HEK293 (cell line): ENCODE measurements at regions not wholly inside any gene's neighbourhood (a gene's known extent, or its start where the extent isn't known, plus 50 kb on each side); places are given as distances from the start of the nearest gene placed in this dataset.

ENCODE experiments used
- KLF8 ChIP-seq: fragments of 450-650 bp; formaldehyde crosslinking; IDR thresholded peaks from 2 replicates; pipeline ENCODE4 v1.5.1; 2016; ENCODE audit warnings: missing biosample characterization, missing genetic modification characterization
- SP2 ChIP-seq: fragments of 450-650 bp; formaldehyde crosslinking; IDR thresholded peaks from 2 replicates; pipeline ENCODE4 v1.5.1; 2016; ENCODE audit warnings: missing biosample characterization, missing genetic modification characterization
- YY2 ChIP-seq: fragments of 450-650 bp; formaldehyde crosslinking; IDR thresholded peaks from 2 replicates; pipeline ENCODE4 v1.5.1; 2016; ENCODE audit warnings: missing biosample characterization, missing genetic modification characterization
- ZBTB20 ChIP-seq: fragments of 450-650 bp; formaldehyde crosslinking; IDR thresholded peaks from 2 replicates; pipeline ENCODE4 v1.5.1; 2016; ENCODE audit warnings: missing biosample characterization, missing genetic modification characterization
- ZNF24 ChIP-seq: fragments of 450-650 bp; formaldehyde crosslinking; IDR thresholded peaks from 2 replicates; pipeline ENCODE4 v1.5.1; 2016; ENCODE audit warnings: missing biosample characterization, missing genetic modification characterization
- ZNF302 ChIP-seq: fragments of 450-650 bp; formaldehyde crosslinking; IDR thresholded peaks from 2 replicates; pipeline ENCODE4 v1.5.1; 2016; ENCODE audit warnings: missing biosample characterization, missing genetic modification characterization, low read depth
- ZNF707 ChIP-seq: fragments of 450-650 bp; formaldehyde crosslinking; IDR thresholded peaks from 2 replicates; pipeline ENCODE4 v1.5.1; 2016; ENCODE audit warnings: missing biosample characterization, missing genetic modification characterization
- ZSCAN23 ChIP-seq: fragments of 450-650 bp; formaldehyde crosslinking; IDR thresholded peaks from 2 replicates; pipeline ENCODE4 v1.5.1; 2016; ENCODE audit warnings: missing biosample characterization, missing genetic modification characterization
- TF ChIP-seq, protein P1 (sequence below): fragments of 450-650 bp; formaldehyde crosslinking; IDR thresholded peaks from 2 replicates; pipeline ENCODE4 v1.5.1; 2016; ENCODE audit warnings: missing biosample characterization, missing genetic modification characterization
- TF ChIP-seq, protein P2 (sequence below): fragments of 450-650 bp; formaldehyde crosslinking; IDR thresholded peaks from 2 replicates; pipeline ENCODE4 v1.5.1; 2016; ENCODE audit warnings: missing biosample characterization, missing genetic modification characterization
- TF ChIP-seq, protein P3 (sequence below): fragments of 450-650 bp; formaldehyde crosslinking; IDR thresholded peaks from 2 replicates; pipeline ENCODE4 v1.5.1; 2016; ENCODE audit warnings: missing biosample characterization, missing genetic modification characterization
- TF ChIP-seq, protein P4 (sequence below): fragments of 450-650 bp; formaldehyde crosslinking; IDR thresholded peaks from 2 replicates; pipeline ENCODE4 v1.5.1; 2016; ENCODE audit warnings: missing biosample characterization, missing genetic modification characterization

DNA sequence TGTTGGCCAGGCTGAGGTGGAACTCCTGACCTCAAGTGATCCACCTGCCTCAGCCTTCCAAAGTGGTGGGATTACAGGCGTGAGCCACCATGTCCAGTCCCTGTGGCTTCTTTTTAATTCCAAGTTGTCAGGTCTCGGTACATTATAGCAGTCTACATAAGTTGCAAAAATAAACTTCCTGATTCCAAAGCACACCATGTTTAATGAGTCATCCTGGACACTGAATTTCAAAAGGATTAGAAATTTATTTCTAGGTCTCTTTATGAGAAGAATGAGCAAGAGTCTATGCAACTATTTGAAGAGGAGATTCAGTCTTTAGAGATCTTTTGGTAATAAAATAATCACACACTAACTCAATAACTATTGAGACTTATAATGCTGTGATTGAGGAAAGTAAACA, 63.9 kb upstream of the MCHR2 start:
- TF ChIP-seq ZNF302 (no peak), ZBTB20 (tag by site-specific recombination) (no peak), ZNF24 (tag by site-specific recombination) (no peak), SP2 (tag by site-specific recombination) (no peak), ZNF707 (tag by site-specific recombination) (no peak), YY2 (tag by site-specific recombination) (no peak), ZSCAN23 (tag by site-specific recombination) (no peak), KLF8 (no peak)
- TF ChIP-seq, protein P1, sequence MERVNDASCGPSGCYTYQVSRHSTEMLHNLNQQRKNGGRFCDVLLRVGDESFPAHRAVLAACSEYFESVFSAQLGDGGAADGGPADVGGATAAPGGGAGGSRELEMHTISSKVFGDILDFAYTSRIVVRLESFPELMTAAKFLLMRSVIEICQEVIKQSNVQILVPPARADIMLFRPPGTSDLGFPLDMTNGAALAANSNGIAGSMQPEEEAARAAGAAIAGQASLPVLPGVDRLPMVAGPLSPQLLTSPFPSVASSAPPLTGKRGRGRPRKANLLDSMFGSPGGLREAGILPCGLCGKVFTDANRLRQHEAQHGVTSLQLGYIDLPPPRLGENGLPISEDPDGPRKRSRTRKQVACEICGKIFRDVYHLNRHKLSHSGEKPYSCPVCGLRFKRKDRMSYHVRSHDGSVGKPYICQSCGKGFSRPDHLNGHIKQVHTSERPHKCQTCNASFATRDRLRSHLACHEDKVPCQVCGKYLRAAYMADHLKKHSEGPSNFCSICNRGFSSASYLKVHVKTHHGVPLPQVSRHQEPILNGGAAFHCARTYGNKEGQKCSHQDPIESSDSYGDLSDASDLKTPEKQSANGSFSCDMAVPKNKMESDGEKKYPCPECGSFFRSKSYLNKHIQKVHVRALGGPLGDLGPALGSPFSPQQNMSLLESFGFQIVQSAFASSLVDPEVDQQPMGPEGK (tag by site-specific recombination), result no peak
- TF ChIP-seq, protein P2, sequence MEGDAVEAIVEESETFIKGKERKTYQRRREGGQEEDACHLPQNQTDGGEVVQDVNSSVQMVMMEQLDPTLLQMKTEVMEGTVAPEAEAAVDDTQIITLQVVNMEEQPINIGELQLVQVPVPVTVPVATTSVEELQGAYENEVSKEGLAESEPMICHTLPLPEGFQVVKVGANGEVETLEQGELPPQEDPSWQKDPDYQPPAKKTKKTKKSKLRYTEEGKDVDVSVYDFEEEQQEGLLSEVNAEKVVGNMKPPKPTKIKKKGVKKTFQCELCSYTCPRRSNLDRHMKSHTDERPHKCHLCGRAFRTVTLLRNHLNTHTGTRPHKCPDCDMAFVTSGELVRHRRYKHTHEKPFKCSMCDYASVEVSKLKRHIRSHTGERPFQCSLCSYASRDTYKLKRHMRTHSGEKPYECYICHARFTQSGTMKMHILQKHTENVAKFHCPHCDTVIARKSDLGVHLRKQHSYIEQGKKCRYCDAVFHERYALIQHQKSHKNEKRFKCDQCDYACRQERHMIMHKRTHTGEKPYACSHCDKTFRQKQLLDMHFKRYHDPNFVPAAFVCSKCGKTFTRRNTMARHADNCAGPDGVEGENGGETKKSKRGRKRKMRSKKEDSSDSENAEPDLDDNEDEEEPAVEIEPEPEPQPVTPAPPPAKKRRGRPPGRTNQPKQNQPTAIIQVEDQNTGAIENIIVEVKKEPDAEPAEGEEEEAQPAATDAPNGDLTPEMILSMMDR (tag by site-specific recombination), result no peak
- TF ChIP-seq, protein P3, sequence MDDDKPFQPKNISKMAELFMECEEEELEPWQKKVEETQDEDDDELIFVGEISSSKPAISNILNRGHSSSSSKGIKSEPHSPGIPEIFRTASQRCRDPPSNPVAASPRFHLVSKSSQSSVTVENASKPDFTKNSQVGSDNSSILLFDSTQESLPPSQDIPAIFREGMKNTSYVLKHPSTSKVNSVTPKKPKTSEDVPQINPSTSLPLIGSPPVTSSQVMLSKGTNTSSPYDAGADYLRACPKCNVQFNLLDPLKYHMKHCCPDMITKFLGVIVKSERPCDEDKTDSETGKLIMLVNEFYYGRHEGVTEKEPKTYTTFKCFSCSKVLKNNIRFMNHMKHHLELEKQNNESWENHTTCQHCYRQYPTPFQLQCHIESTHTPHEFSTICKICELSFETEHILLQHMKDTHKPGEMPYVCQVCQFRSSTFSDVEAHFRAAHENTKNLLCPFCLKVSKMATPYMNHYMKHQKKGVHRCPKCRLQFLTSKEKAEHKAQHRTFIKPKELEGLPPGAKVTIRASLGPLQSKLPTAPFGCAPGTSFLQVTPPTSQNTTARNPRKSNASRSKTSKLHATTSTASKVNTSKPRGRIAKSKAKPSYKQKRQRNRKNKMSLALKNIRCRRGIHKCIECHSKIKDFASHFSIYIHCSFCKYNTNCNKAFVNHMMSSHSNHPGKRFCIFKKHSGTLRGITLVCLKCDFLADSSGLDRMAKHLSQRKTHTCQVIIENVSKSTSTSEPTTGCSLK (tag by site-specific recombination), result no peak
- TF ChIP-seq, protein P4, sequence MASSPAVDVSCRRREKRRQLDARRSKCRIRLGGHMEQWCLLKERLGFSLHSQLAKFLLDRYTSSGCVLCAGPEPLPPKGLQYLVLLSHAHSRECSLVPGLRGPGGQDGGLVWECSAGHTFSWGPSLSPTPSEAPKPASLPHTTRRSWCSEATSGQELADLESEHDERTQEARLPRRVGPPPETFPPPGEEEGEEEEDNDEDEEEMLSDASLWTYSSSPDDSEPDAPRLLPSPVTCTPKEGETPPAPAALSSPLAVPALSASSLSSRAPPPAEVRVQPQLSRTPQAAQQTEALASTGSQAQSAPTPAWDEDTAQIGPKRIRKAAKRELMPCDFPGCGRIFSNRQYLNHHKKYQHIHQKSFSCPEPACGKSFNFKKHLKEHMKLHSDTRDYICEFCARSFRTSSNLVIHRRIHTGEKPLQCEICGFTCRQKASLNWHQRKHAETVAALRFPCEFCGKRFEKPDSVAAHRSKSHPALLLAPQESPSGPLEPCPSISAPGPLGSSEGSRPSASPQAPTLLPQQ, result no peak
